WTC11 (cell line): ENCODE measurements at regions not wholly inside any gene's neighbourhood (a gene's known extent, or its start where the extent isn't known, plus 50 kb on each side); places are given as distances from the start of the nearest gene placed in this dataset.

Experiments used
- ATAC-seq: fragments of 200-7000 bp; cut with Tn5 transposase; 2 replicates; pipeline ENCODE4 v1.10.0; 2021; ENCODE audit warnings: mild to moderate bottlenecking, moderate library complexity
- CTCF ChIA-PET: fragments of 300-600 bp; sonication (Branson Sonifier 250); formaldehyde crosslinking; loops from one replicate; lab custom pipeline; 2021; ENCODE audit warnings: antibody characterized with exemption; lab: Charles Lee
- POLR2A ChIA-PET: fragments of 350-600 bp; sonication (Branson Sonifier 250); formaldehyde crosslinking; loops from one replicate; lab custom pipeline; 2021; ENCODE audit warnings: antibody characterized with exemption; lab: Charles Lee
- DNase-seq: peaks from one replicate; pipeline ENCODE4 v3.0.0; 2021; ENCODE audit warnings: low spot score
- H3K27ac Mint-ChIP-seq: 2 replicates; pipeline ENCODE4 v1.8.0; 2021; ENCODE audit warnings: mixed read lengths
- H3K27me3 Mint-ChIP-seq: 2 replicates; pipeline ENCODE4 v1.8.0; 2021; ENCODE audit warnings: low read depth, mild to moderate bottlenecking, moderate library complexity, mixed read lengths
- H3K36me3 Mint-ChIP-seq: 2 replicates; pipeline ENCODE4 v1.8.0; 2021; ENCODE audit warnings: mixed read lengths
- H3K4me1 Mint-ChIP-seq: 2 replicates; pipeline ENCODE4 v1.8.0; 2022; ENCODE audit warnings: mixed read lengths
- H3K4me3 Mint-ChIP-seq: 2 replicates; pipeline ENCODE4 v1.8.0; 2021; ENCODE audit warnings: mild to moderate bottlenecking, moderate library complexity, mixed read lengths
- H3K9me3 Mint-ChIP-seq: 2 replicates; pipeline ENCODE4 v1.8.0; 2021; ENCODE audit warnings: mixed read lengths
- AR ChIP-seq: fragments of 250-450 bp; sonication (Bioruptor Pico); IDR thresholded peaks from 2 replicates; pipeline ENCODE4 v1.9.0; 2021; ENCODE audit warnings: mild to moderate bottlenecking
- ATF2 ChIP-seq: sonication (generic); formaldehyde crosslinking; IDR thresholded peaks from 2 replicates; pipeline ENCODE4 v1.8.1; 2022; ENCODE audit warnings: low read depth, missing genetic modification reagents, borderline replicate concordance
- ATF6 ChIP-seq: sonication (generic); formaldehyde crosslinking; IDR thresholded peaks from 2 replicates; pipeline ENCODE4 v1.8.1; 2023; ENCODE audit warnings: mild to moderate bottlenecking, missing genetic modification reagents
- CBFB ChIP-seq: sonication (generic); formaldehyde crosslinking; IDR thresholded peaks from 2 replicates; pipeline ENCODE4 v1.8.1; 2022; ENCODE audit warnings: mild to moderate bottlenecking, low read depth, missing genetic modification reagents
- CREB1 ChIP-seq: sonication (generic); formaldehyde crosslinking; IDR thresholded peaks from 2 replicates; pipeline ENCODE4 v1.8.0; 2023; ENCODE audit warnings: mild to moderate bottlenecking, missing genetic modification reagents
- CTCF ChIP-seq: fragments of 200-600 bp; IDR thresholded peaks from 2 replicates; pipeline ENCODE4 v1.8.0; 2022; ENCODE audit warnings: antibody characterized with exemption
- E2F4 ChIP-seq: sonication (generic); formaldehyde crosslinking; IDR thresholded peaks from 2 replicates; pipeline ENCODE4 v1.8.1; 2022; ENCODE audit warnings: low read depth, mild to moderate bottlenecking, moderate library complexity, missing genetic modification reagents, borderline replicate concordance
- ERG ChIP-seq: fragments of 250-450 bp; sonication (Bioruptor Pico); IDR thresholded peaks from 2 replicates; pipeline ENCODE4 v1.8.0; 2021; ENCODE audit warnings: mild to moderate bottlenecking
- ESRRA ChIP-seq: sonication (generic); formaldehyde crosslinking; IDR thresholded peaks from 2 replicates; pipeline ENCODE4 v1.8.1; 2022; ENCODE audit warnings: mild to moderate bottlenecking, missing genetic modification reagents, borderline replicate concordance
- FOXK1 ChIP-seq: sonication (generic); formaldehyde crosslinking; IDR thresholded peaks from 2 replicates; pipeline ENCODE4 v1.8.0; 2022; ENCODE audit warnings: mild to moderate bottlenecking, moderate library complexity, missing genetic modification reagents
- FOXP4 ChIP-seq: sonication (generic); formaldehyde crosslinking; IDR thresholded peaks from 2 replicates; pipeline ENCODE4 v1.8.0; 2022; ENCODE audit warnings: mild to moderate bottlenecking, missing genetic modification reagents
- GABPB1 ChIP-seq: sonication (generic); formaldehyde crosslinking; IDR thresholded peaks from 2 replicates; pipeline ENCODE4 v1.8.1; 2023; ENCODE audit warnings: mild to moderate bottlenecking, missing genetic modification reagents
- GRHL2 ChIP-seq: fragments of 250-450 bp; sonication (Bioruptor Pico); IDR thresholded peaks from 2 replicates; pipeline ENCODE4 v1.8.0; 2022; ENCODE audit warnings: mild to moderate bottlenecking, moderate library complexity; ENCODE audit not compliant: insufficient replicate concordance, severe bottlenecking
- HMGXB4 ChIP-seq: sonication (generic); formaldehyde crosslinking; IDR thresholded peaks from 2 replicates; pipeline ENCODE4 v1.8.1; 2023; ENCODE audit warnings: mild to moderate bottlenecking, moderate library complexity, missing genetic modification reagents
- KAT7 ChIP-seq: sonication (generic); formaldehyde crosslinking; IDR thresholded peaks from 2 replicates; pipeline ENCODE4 v1.8.1; 2023; ENCODE audit warnings: missing genetic modification reagents, mild to moderate bottlenecking, borderline replicate concordance
- NFATC4 ChIP-seq: fragments of 250-450 bp; sonication (Bioruptor Pico); IDR thresholded peaks from 2 replicates; pipeline ENCODE4 v1.9.0; 2021; ENCODE audit warnings: mild to moderate bottlenecking
- NR2C2 ChIP-seq: sonication (generic); formaldehyde crosslinking; IDR thresholded peaks from 2 replicates; pipeline ENCODE4 v1.8.0; 2022; ENCODE audit warnings: mild to moderate bottlenecking, missing genetic modification reagents
- OVOL2 ChIP-seq: fragments of 250-450 bp; sonication (Bioruptor Pico); IDR thresholded peaks from 2 replicates; pipeline ENCODE4 v1.9.0; 2021; ENCODE audit warnings: mild to moderate bottlenecking, borderline replicate concordance
- RORB ChIP-seq: fragments of 250-450 bp; sonication (Bioruptor Pico); IDR thresholded peaks from 2 replicates; pipeline ENCODE4 v1.9.0; 2021; ENCODE audit warnings: mild to moderate bottlenecking
- SMAD4 ChIP-seq: sonication (generic); formaldehyde crosslinking; IDR thresholded peaks from 2 replicates; pipeline ENCODE4 v1.8.0; 2022; ENCODE audit warnings: mild to moderate bottlenecking, missing genetic modification reagents
- ZNF416 ChIP-seq: fragments of 250-450 bp; sonication (Bioruptor Pico); IDR thresholded peaks from 2 replicates; pipeline ENCODE4 v1.9.0; 2021; ENCODE audit warnings: mild to moderate bottlenecking, inconsistent platforms
- ZNF671 ChIP-seq: fragments of 250-450 bp; sonication (Bioruptor Pico); IDR thresholded peaks from 2 replicates; pipeline ENCODE4 v1.8.0; 2021; ENCODE audit warnings: mild to moderate bottlenecking

- TF ChIP-seq E2F4 (CRISPR knock-in tag) = no peak
- no peak for TF ChIP-seq FOXP4
- no peak for TF ChIP-seq SMAD4 (CRISPR knock-in tag)
- TF ChIP-seq FOXK1 (CRISPR knock-in tag) = no peak
- no peak for TF ChIP-seq CTCF
- TF ChIP-seq ATF6 (CRISPR knock-in tag) = no peak
- TF ChIP-seq NFATC4 (CRISPR knock-in tag) = no peak
- no peak for TF ChIP-seq OVOL2 (CRISPR knock-in tag)
- TF ChIP-seq CBFB (CRISPR knock-in tag) = no peak
Observed at GRCh38 chr9:32294106-32294505, 90.3 kb upstream of the ACO1 start (continued).

- no peak for DNase-seq
- ChIA-PET POLR2A (no interaction called here), CTCF (no interaction called here)
- H3K9me3 Mint-ChIP-seq = peaks cover 19% of the 10 kb centered on the region
- no peaks in the 10 kb centered on the region for H3K27me3 Mint-ChIP-seq
- no peak for ATAC-seq
- H3K4me3 Mint-ChIP-seq = no peak overlapping the region
- peaks cover 51% of the 10 kb centered on the region for H3K4me1 Mint-ChIP-seq
- H3K36me3 Mint-ChIP-seq = peaks cover 14% of the 10 kb centered on the region
- peak overlapping the region; percentile 1; the same call in 1 of the 2 replicates for H3K27ac Mint-ChIP-seq
- TF ChIP-seq AR (no peak), RORB (no peak), ZNF416 (CRISPR knock-in tag) (no peak), NR2C2 (no peak), ZNF671 (no peak), GABPB1 (CRISPR knock-in tag) (no peak), E2F4 (CRISPR knock-in tag) (no peak), ATF2 (CRISPR knock-in tag) (no peak), KAT7 (CRISPR knock-in tag) (no peak), HMGXB4 (CRISPR knock-in tag) (no peak), ESRRA (CRISPR knock-in tag) (no peak), ERG (CRISPR knock-in tag) (no peak), GRHL2 (CRISPR knock-in tag) (no peak), CREB1 (no peak)
Observed at GRCh38 chr9:32300373-32300772, 84.1 kb upstream of the ACO1 start.
